Fibroblast of lung (primary cell): ENCODE measurements at regions not wholly inside any gene's neighbourhood (a gene's known extent, or its start where the extent isn't known, plus 50 kb on each side); places are given as distances from the start of the nearest gene placed in this dataset.

ENCODE experiments used
- CTCF ChIP-seq, 2 donors: IDR thresholded peaks in 1 of 2; conservative IDR thresholded peaks in 1 of 2; 1 replicate in 1 of 2; 2 replicates in 1 of 2; pipeline ENCODE4 v1.5.1; 2011 to 2012; ENCODE audit warnings: low read length in 2 of 2, control low read depth in 1 of 2, inconsistent platforms in 1 of 2, low read depth in 1 of 2, mild to moderate bottlenecking in 1 of 2
- EZH2 ChIP-seq: IDR thresholded peaks from 2 replicates; pipeline ENCODE4 v1.5.1; 2012; ENCODE audit warnings: low read length, control low read depth, mild to moderate bottlenecking; ENCODE audit errors: missing control alignments

GRCh38 chr9:108278341-108278740, 577.4 kb downstream of the ACTL7B start:
- TF ChIP-seq CTCF (conservative IDR thresholded peaks at IDR 0.05 in 1 of 2, IDR thresholded peaks at IDR 0.05 in 1 of 2; ENCODE audit: low read depth in 1 of 2, low read length in 2 of 2) (no peak), EZH2 (no peak)
